BE2C (cell line): ENCODE measurements at regions not wholly inside any gene's neighbourhood (a gene's known extent, or its start where the extent isn't known, plus 50 kb on each side); places are given as distances from the start of the nearest gene placed in this dataset.

Experiments used
- DNase-seq: peaks from one replicate; pipeline ENCODE4 v3.0.0-alpha.2; 2020
- H3K27me3 ChIP-seq: fragments of 250-450 bp; sonication (Bioruptor Pico); 2 replicates; pipeline ENCODE4 v1.5.1; 2020; ENCODE audit warnings: mild to moderate bottlenecking
- H3K36me3 ChIP-seq: fragments of 250-450 bp; sonication (Bioruptor Pico); 2 replicates; pipeline ENCODE4 v1.5.1; 2020; ENCODE audit warnings: mild to moderate bottlenecking
- H3K4me1 ChIP-seq: fragments of 250-450 bp; sonication (Bioruptor Pico); 2 replicates; pipeline ENCODE4 v1.5.1; 2020
- H3K4me3 ChIP-seq: 2 replicates; pipeline ENCODE4 v1.5.1; 2011; ENCODE audit warnings: low read depth, low read length
- H3K9me3 ChIP-seq: fragments of 250-450 bp; sonication (Bioruptor Pico); 2 replicates; pipeline ENCODE4 v1.5.1; 2020
- TF ChIP-seq, protein P1 (sequence below): IDR thresholded peaks from 2 replicates; pipeline ENCODE4 v1.5.1; 2012; ENCODE audit warnings: mild to moderate bottlenecking, low read depth, low read length

DNA sequence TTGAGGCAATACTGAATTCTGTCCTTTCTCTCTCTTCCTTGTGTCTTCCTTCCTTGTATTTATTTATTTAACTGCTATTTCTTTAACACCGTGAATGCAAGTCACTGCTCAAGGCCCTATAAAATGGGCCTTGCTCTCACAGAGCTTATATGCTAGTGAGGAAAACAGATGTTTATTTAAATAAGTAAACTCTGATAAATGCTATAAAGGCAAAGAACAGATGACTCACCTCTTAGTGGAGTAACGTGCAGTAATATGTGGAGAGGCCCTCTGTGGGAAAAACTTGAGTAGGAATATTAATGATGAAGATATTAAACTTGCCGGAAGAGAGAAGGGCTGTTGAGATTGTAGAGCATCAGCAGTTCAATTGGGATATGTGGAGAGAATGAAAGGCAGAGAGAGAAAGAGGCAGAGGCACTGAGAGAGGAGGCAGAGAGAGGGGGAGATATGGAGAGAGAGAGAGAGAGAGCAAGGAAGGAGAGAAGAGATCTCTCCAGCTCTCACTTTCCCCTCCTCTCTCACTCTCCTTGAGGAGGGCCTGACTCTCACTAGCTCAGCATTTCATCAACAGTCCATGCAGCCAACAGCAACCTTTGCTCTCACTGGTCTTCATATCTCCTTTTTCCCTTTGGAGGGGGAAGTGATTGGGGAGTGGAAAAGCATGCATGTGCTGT lies 322.2 kb downstream of the LMX1A start:
- H3K27me3 ChIP-seq, result no peaks in the 10 kb centered on the region
- no peaks in the 10 kb centered on the region for H3K9me3 ChIP-seq
- no peak overlapping the region for H3K4me3 ChIP-seq
- no peaks in the 10 kb centered on the region for H3K4me1 ChIP-seq
- H3K36me3 ChIP-seq, result no peaks in the 10 kb centered on the region
- TF ChIP-seq, protein P1, sequence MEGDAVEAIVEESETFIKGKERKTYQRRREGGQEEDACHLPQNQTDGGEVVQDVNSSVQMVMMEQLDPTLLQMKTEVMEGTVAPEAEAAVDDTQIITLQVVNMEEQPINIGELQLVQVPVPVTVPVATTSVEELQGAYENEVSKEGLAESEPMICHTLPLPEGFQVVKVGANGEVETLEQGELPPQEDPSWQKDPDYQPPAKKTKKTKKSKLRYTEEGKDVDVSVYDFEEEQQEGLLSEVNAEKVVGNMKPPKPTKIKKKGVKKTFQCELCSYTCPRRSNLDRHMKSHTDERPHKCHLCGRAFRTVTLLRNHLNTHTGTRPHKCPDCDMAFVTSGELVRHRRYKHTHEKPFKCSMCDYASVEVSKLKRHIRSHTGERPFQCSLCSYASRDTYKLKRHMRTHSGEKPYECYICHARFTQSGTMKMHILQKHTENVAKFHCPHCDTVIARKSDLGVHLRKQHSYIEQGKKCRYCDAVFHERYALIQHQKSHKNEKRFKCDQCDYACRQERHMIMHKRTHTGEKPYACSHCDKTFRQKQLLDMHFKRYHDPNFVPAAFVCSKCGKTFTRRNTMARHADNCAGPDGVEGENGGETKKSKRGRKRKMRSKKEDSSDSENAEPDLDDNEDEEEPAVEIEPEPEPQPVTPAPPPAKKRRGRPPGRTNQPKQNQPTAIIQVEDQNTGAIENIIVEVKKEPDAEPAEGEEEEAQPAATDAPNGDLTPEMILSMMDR, result no peak
- no peak for DNase-seq

DNA sequence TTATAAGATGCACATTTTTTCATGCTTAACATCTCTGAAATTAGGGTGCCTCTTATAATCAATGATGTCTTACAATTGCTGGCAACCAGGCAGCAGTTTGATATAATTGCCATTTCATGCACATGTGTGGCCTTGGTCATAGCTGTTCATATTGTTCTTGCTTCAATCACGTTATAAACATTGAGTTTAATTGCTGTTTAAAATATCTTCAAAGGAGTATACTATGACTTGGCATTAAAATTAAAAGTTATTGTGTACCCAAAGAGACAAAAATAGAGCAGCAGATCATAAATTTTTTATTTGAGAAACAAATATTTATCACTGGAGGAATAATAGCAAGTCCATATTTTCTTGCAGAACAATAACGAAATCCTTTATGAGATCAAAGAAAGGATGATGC lies 325.5 kb downstream of the LMX1A start:
- Histone ChIP-seq H3K36me3 (no peaks in the 10 kb centered on the region), H3K4me3 (no peak overlapping the region), H3K4me1 (no peaks in the 10 kb centered on the region), H3K9me3 (no peaks in the 10 kb centered on the region), H3K27me3 (no peaks in the 10 kb centered on the region)
- TF ChIP-seq, protein P1, result no peak
- DNase-seq, result no peak

DNA sequence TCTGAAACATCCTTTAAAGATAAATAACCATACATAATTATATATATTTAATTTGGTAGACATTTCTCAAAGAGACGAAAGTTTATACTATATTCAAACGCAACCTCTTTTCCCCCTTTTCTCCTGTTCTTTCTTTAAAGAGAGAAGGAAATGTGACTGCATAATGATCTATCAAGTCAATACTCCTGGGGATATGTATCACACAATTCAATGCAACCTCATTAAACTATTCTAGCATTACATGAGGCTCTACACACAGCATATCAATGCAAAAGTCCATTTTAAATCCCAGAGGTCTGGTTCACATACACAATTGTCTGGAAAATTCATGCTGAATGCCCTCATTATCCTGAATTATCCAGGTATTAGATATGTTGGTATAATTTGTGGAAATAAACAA lies 330.7 kb downstream of the LMX1A start:
- TF ChIP-seq, protein P1, result no peak

DNA sequence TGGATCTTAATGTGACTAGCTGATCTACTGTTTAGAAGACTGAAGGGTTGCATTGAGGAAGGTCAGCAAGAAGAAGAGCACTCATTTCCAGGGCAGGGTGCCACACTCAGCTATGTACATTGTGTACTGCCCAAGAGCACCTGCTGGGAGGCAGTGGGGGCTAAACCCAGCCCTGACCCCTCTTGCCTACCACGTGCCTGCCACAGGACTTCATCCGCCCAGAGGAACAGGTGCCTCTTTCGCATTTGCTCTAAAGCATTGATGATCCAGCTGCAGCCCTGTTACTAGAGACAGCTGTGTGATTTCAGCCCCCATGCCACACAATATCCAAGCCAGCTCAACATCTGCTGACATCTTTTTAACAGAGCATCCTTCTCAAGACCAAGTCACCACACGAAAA lies 341.8 kb downstream of the LMX1A start:
- TF ChIP-seq, protein P1, result no peak

More for the DNA sequence above, 330.7 kb downstream of the LMX1A start:
- no peak overlapping the region for H3K4me3 ChIP-seq
- H3K9me3 ChIP-seq, result no peaks in the 10 kb centered on the region; the same call in 1 of the 2 replicates
- H3K36me3 ChIP-seq, result no peaks in the 10 kb centered on the region
- no peak for DNase-seq
- H3K27me3 ChIP-seq, result no peaks in the 10 kb centered on the region
- H3K4me1 ChIP-seq, result no peaks in the 10 kb centered on the region

DNA sequence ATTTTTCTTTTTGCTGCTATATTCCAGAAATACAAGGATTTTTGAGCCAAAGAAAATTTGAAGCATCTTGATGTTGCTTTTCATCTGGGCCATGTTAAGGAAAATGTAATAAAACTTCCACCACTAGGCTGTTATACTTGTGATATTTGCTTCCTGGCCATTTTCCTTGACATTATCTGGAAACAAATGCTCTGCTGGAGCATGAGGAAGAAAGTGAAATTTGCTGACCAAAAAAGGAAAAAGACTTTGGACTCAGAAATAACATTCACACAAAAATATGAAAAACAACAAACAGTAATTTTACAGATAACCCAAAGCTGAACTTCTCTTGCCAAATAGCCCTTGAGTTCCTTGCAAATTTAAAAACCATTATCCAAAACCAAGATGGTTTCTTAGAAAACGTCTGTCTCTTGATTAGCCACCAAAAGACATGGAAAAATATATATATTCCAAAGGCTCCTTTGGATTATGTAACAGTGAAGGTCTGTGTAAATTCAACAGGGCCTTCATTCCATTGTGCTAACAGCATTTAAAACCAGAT lies 344.5 kb downstream of the LMX1A start:
- H3K4me1 ChIP-seq, result no peaks in the 10 kb centered on the region
- TF ChIP-seq, protein P1, result no peak

More for the DNA sequence above, 341.8 kb downstream of the LMX1A start:
- H3K4me1 ChIP-seq, result no peaks in the 10 kb centered on the region
- no peaks in the 10 kb centered on the region for H3K9me3 ChIP-seq
- DNase-seq, result no peak
- H3K4me3 ChIP-seq, result no peak overlapping the region
- no peaks in the 10 kb centered on the region for H3K27me3 ChIP-seq
- no peaks in the 10 kb centered on the region for H3K36me3 ChIP-seq

DNA sequence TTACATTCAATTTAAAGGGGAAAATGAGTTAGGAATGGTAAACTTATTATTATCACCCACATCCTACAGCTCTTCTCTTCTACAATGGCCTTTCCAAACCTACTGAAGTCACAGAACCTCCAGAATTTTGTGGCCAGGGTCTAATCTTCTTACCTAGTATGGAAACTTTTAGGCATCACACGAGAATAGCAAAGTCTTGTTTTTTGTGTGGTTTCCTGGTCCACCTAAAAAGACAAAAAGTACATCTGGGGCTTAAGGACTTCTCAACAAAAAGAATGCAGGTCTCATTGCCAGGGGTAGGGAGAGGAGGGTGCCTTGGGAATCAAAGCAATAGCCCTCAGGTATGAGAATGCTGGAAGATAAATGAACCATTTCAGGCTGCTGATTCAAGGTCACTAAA lies 345.3 kb downstream of the LMX1A start:
- Histone ChIP-seq H3K4me1 (no peaks in the 10 kb centered on the region), H3K36me3 (no peaks in the 10 kb centered on the region)
- TF ChIP-seq, protein P1, result no peak

More for the DNA sequence above, 344.5 kb downstream of the LMX1A start:
- no peaks in the 10 kb centered on the region for H3K27me3 ChIP-seq
- H3K4me3 ChIP-seq, result no peak overlapping the region
- no peaks in the 10 kb centered on the region for H3K36me3 ChIP-seq
- H3K9me3 ChIP-seq, result no peaks in the 10 kb centered on the region
- DNase-seq, result no peak

More for the DNA sequence above, 345.3 kb downstream of the LMX1A start:
- Histone ChIP-seq H3K4me3 (no peak overlapping the region), H3K9me3 (no peaks in the 10 kb centered on the region), H3K27me3 (no peaks in the 10 kb centered on the region)
- no peak for DNase-seq
